ENCODE measurements at regions not wholly inside any gene's neighbourhood (a gene's known extent, or its start where the extent isn't known, plus 50 kb on each side); places are given as distances from the start of the nearest gene placed in this dataset.

GRCh38 chr9:97758334-97758916 is 61.3 kb upstream of the XPA start:
- Histone ChIP-seq H3K36me3 (ENCODE audit: insufficient read depth, low read length) (no peaks in the 10 kb centered on the region), H4K20me1 (ENCODE audit: insufficient read depth, low read length) (no peaks in the 10 kb centered on the region), H3K79me2 (ENCODE audit: insufficient read depth, low read length) (no peaks in the 10 kb centered on the region), H3F3A (ENCODE audit: insufficient read depth, low read length) (no peaks in the 10 kb centered on the region), H3K9ac (ENCODE audit: low read length) (no peak overlapping the region), H3K9me2 (ENCODE audit: low read depth, low read length) (no peaks in the 10 kb centered on the region), H3K27ac (ENCODE audit: low read depth, low read length, poor library complexity, severe bottlenecking) (no peak overlapping the region), H3K4me3 (ENCODE audit: low read depth, low read length, poor library complexity, severe bottlenecking) (no peak overlapping the region), H2AFZ (ENCODE audit: low read length) (no peak overlapping the region), H3K4me2 (ENCODE audit: low read length) (no peak overlapping the region), H3K27me3 (ENCODE audit: insufficient read depth, low read length) (no peaks in the 10 kb centered on the region), H3K9me3 (ENCODE audit: low read length) (no peaks in the 10 kb centered on the region), H3K4me1 (ENCODE audit: insufficient read depth, low read length, severe bottlenecking) (no peaks in the 10 kb centered on the region)
- TF ChIP-seq EZH2 (IDR thresholded peaks at IDR 0.05; ENCODE audit: borderline replicate concordance, low read length) (no peak), CTCF (IDR thresholded peaks at IDR 0.05; ENCODE audit: low read length) (no peak)

- H3F3A ChIP-seq (ENCODE audit: insufficient read depth, low read length): no peaks in the 10 kb centered on the region
- no peaks in the 10 kb centered on the region for H3K9me3 ChIP-seq (ENCODE audit: low read length)
- TF ChIP-seq EZH2 (IDR thresholded peaks at IDR 0.05; ENCODE audit: borderline replicate concordance, low read length) (no peak), CTCF (IDR thresholded peaks at IDR 0.05; ENCODE audit: low read length) (no peak)
- no peak overlapping the region for H2AFZ ChIP-seq (ENCODE audit: low read length)
- no peak overlapping the region for H3K9ac ChIP-seq (ENCODE audit: low read length)
- no peaks in the 10 kb centered on the region for H3K36me3 ChIP-seq (ENCODE audit: insufficient read depth, low read length)
- no peak overlapping the region for H3K27ac ChIP-seq (ENCODE audit: low read depth, low read length, poor library complexity, severe bottlenecking)
- no peaks in the 10 kb centered on the region for H3K79me2 ChIP-seq (ENCODE audit: insufficient read depth, low read length)
- no peak overlapping the region for H3K4me2 ChIP-seq (ENCODE audit: low read length)
- no peaks in the 10 kb centered on the region for H3K27me3 ChIP-seq (ENCODE audit: insufficient read depth, low read length)
- no peaks in the 10 kb centered on the region for H3K4me1 ChIP-seq (ENCODE audit: insufficient read depth, low read length, severe bottlenecking)
- H3K4me3 ChIP-seq (ENCODE audit: low read depth, low read length, poor library complexity, severe bottlenecking): no peak overlapping the region
- H4K20me1 ChIP-seq (ENCODE audit: insufficient read depth, low read length): no peaks in the 10 kb centered on the region
- no peaks in the 10 kb centered on the region for H3K9me2 ChIP-seq (ENCODE audit: low read depth, low read length)
Measured at GRCh38 chr9:97759581-97760288, 62.6 kb upstream of the XPA start.

DNA sequence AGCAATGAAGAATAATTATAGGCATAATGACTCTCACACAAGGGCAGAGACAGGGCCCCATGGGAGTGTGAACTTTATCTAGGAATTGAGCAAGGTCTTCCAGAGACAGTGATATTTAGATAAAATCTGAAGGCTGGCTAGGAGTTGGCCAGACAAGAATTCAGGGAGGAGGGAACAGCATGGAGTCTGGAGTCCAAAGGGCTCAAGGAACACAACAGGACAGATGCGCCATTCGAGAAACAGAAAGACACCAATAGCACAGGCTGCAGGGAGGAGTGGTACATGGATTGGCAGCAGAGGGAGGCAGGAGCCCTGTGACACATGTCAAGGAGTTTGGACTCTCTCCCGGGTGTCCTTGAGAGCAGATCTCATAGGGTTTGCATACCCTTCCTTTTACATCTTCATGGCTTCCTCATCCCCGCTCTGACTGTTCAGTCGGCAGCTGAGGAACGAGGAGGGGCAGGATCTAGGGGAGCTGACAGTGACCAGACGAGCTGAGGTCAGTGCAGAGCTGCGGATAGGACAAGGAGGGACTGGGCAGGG is 64.0 kb upstream of the XPA start:
- Histone ChIP-seq H3K4me2 (ENCODE audit: low read length) (no peak overlapping the region), H4K20me1 (ENCODE audit: insufficient read depth, low read length) (no peaks in the 10 kb centered on the region), H3F3A (ENCODE audit: insufficient read depth, low read length) (no peaks in the 10 kb centered on the region), H3K9ac (ENCODE audit: low read length) (no peak overlapping the region), H3K36me3 (ENCODE audit: insufficient read depth, low read length) (no peaks in the 10 kb centered on the region), H2AFZ (ENCODE audit: low read length) (no peak overlapping the region), H3K27ac (ENCODE audit: low read depth, low read length, poor library complexity, severe bottlenecking) (no peak overlapping the region), H3K27me3 (ENCODE audit: insufficient read depth, low read length) (no peaks in the 10 kb centered on the region), H3K4me1 (ENCODE audit: insufficient read depth, low read length, severe bottlenecking) (no peaks in the 10 kb centered on the region), H3K9me2 (ENCODE audit: low read depth, low read length) (no peaks in the 10 kb centered on the region), H3K9me3 (ENCODE audit: low read length) (no peaks in the 10 kb centered on the region), H3K79me2 (ENCODE audit: insufficient read depth, low read length) (no peaks in the 10 kb centered on the region), H3K4me3 (ENCODE audit: low read depth, low read length, poor library complexity, severe bottlenecking) (no peak overlapping the region)
- no peak for TF ChIP-seq EZH2 (IDR thresholded peaks at IDR 0.05; ENCODE audit: borderline replicate concordance, low read length)
- no peak for TF ChIP-seq CTCF (IDR thresholded peaks at IDR 0.05; ENCODE audit: low read length)
